Heart right ventricle (tissue), 16 donors: ENCODE measurements at regions not wholly inside any gene's neighbourhood (a gene's known extent, or its start where the extent isn't known, plus 50 kb on each side); places are given as distances from the start of the nearest gene placed in this dataset.

Experiments used
- ATAC-seq, 8 donors: fragments of 200-7000 bp; cut with Tn5 transposase; one replicate each; pipeline ENCODE4 v1.9.1; 2020; ENCODE audit warnings: mild to moderate bottlenecking in 8 of 8, moderate library complexity in 8 of 8, moderate number of reproducible peaks in 1 of 8
- DNase-seq, 2 donors: peaks; one replicate each; pipeline ENCODE4 v3.0.0-alpha.2; 2020
- H3K27ac ChIP-seq, 10 donors: fragments of 200-600 bp; sonication (generic) in 2 of 10; one replicate each; pipeline versions ENCODE4 v1.5.0 to v1.8.0; 2020 to 2022; ENCODE audit warnings: mild to moderate bottlenecking in 3 of 10
- H3K27me3 ChIP-seq, 7 donors: fragments of 200-600 bp; one replicate each; pipeline ENCODE4 v1.8.0; 2021 to 2022; ENCODE audit warnings: mild to moderate bottlenecking in 2 of 7
- H3K36me3 ChIP-seq, 9 donors: fragments of 200-600 bp; sonication (generic) in 1 of 9; one replicate each; pipeline versions ENCODE4 v1.5.0 to v1.8.0; 2020 to 2022; ENCODE audit warnings: mild to moderate bottlenecking in 2 of 9
- H3K4me1 ChIP-seq, 9 donors: fragments of 200-600 bp; sonication (generic) in 1 of 9; one replicate each; pipeline versions ENCODE4 v1.5.0 to v1.8.0; 2020 to 2022; ENCODE audit warnings: mild to moderate bottlenecking in 4 of 9
- H3K4me3 ChIP-seq, 10 donors: fragments of 200-600 bp; sonication (generic) in 2 of 10; one replicate each; pipeline versions ENCODE4 v1.5.0 to v1.8.0; 2020 to 2022; ENCODE audit warnings: mild to moderate bottlenecking in 7 of 10, moderate library complexity in 2 of 10
- H3K9me3 ChIP-seq, 11 donors: fragments of 200-600 bp in 10 of 11; sonication (generic) in 2 of 11; one replicate each; pipeline versions ENCODE4 v1.5.0 to v1.8.0; 2013 to 2022; ENCODE audit warnings: mild to moderate bottlenecking in 2 of 11, control low read depth in 1 of 11, moderate library complexity in 1 of 11
- WGBS, 2 donors: extraction: QIAGEN DNeasy Blood & Tissue Kit; methylation state at CpG; one replicate each; pipeline ENCODE4 v1.1.7; 2013; ENCODE audit warnings: inconsistent platforms in 1 of 2; 5-methylcytosine and 5-hydroxymethylcytosine counted together
- intact Hi-C, 10 donors: fragments of 100-400 bp; cut with DNase I; formaldehyde crosslinking; loops; one replicate each; pipeline versions ENCODE4 v1.11.1 to v1.14.2; 2022
- TF ChIP-seq, protein P1 (sequence below), 9 donors: fragments of 200-600 bp; sonication (generic) in 2 of 9; IDR thresholded peaks; one replicate each; pipeline versions ENCODE4 v1.5.0 to v1.8.0; 2021 to 2022; ENCODE audit warnings: antibody characterized with exemption in 9 of 9, mild to moderate bottlenecking in 5 of 9, moderate library complexity in 1 of 9
- donor health status: Arrhythmogenic right ventricular cardiomyopathy.
- donor health status: ischemic (EF 13 %, LVEDD 7.1; RV severe dilation, severe dysfunction).
- donor health status: healthy with polysubstance abuse.
- donor health status: DM: no; HTN: yes; CAD: no.
- donor health status: DM: no; HTN: no; CAD: no.
- donor health status: ischemic (EF 25% LVEDD 6.9; RV normal size, moderate dysfunction).
- donor health status: ischemic (EF 25% LVEDD 5.7; RV mildly dilated, moderate dysfunction).
- donor health status: healthy.
- donor health status: DM: yes; HTN: yes; CAD: no.
- donor health status: Ischemic cardiomyopathy.
- donor health status: ischemic (EF 35%, LVEDD 5.7; RV mildly dilated, moderate dysfunction).
- donor health status: nonischemic (EF 11% LVEDD 7.7; RV severe dilation, severe dysfunction).
- donor health status: DM: yes; HTN: yes; CAD: no.
- donor health status: PGD.
- donor health status: ischemic (EF 29% LVEDD 5.4; RV normal size, mild dysfunction).
- donor health status: nonischemic (EF 23%, LVEDD 6.1; RV moderate dilation, normal function).

DNA sequence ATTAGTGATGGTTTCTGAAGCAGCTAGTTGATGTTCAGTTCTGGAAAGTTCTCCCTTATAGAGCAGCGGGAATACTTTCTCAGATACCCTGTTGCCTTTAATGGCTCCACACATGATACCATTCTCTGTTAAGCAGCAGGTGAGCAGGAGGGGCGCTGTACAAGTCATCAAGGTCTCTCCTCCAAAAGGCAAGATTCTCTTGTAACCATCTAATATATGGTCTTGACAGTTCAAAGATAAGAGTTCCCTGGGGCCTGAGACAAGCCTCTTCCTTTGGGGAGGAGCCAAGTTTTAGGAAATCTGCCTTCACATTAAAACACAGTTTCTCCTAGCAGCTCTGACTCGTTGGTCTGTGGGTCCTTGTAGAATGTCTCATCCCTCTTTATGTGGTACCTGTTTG, 258.2 kb downstream of the QKI start:
- no peak for ATAC-seq
- DNase-seq = no peak
- intact Hi-C loops = no loop called here
- Histone ChIP-seq H3K4me1 (peaks cover 0 to 9% (median 7%) of the 10 kb centered on the region in 9 donors), H3K4me3 (no peak overlapping the region), H3K36me3 (no peaks in the 10 kb centered on the region), H3K27ac (no peak overlapping the region), H3K9me3 (no peaks in the 10 kb centered on the region), H3K27me3 (peaks cover 0 to 7% (median 0%) of the 10 kb centered on the region in 7 donors)
- WGBS, 2 donors = 79 to 81% methylated on average over 3 of the region's 3 CpGs
- TF ChIP-seq, protein P1, sequence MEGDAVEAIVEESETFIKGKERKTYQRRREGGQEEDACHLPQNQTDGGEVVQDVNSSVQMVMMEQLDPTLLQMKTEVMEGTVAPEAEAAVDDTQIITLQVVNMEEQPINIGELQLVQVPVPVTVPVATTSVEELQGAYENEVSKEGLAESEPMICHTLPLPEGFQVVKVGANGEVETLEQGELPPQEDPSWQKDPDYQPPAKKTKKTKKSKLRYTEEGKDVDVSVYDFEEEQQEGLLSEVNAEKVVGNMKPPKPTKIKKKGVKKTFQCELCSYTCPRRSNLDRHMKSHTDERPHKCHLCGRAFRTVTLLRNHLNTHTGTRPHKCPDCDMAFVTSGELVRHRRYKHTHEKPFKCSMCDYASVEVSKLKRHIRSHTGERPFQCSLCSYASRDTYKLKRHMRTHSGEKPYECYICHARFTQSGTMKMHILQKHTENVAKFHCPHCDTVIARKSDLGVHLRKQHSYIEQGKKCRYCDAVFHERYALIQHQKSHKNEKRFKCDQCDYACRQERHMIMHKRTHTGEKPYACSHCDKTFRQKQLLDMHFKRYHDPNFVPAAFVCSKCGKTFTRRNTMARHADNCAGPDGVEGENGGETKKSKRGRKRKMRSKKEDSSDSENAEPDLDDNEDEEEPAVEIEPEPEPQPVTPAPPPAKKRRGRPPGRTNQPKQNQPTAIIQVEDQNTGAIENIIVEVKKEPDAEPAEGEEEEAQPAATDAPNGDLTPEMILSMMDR (IDR thresholded peaks at IDR 0.05) = no peak

DNA sequence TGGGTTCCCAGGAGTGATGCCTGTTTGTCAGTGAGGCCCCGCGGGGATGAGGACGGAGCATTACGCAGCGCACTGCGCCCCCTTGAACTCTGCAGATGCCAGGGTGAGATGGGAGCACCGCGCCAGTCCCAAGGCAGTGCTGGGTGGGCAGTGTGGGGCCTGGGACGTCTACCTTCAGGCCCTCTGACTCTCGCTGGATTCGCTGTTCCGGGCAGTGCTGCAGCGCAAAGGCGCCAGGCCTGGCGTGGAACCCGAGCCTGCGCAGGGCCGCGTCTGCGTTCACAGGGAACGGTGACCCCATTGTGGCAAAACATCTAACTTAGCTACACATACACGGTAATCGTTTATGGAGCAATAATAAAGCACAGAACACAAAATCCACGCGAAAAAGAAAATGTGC, 257.3 kb downstream of the QKI start:
- WGBS, 2 donors = 90 to 98% methylated on average over 25 of the region's 25 CpGs
- Histone ChIP-seq H3K27me3 (peaks cover 0 to 7% (median 0%) of the 10 kb centered on the region in 7 donors), H3K9me3 (no peaks in the 10 kb centered on the region), H3K36me3 (no peaks in the 10 kb centered on the region), H3K4me3 (no peak overlapping the region), H3K4me1 (peaks cover 0 to 18% (median 11%) of the 10 kb centered on the region in 9 donors), H3K27ac (no peak overlapping the region)
- TF ChIP-seq, protein P1 (IDR thresholded peaks at IDR 0.05) = no peak
- no peak for ATAC-seq
- intact Hi-C loops = no loop called here
- no peak for DNase-seq

DNA sequence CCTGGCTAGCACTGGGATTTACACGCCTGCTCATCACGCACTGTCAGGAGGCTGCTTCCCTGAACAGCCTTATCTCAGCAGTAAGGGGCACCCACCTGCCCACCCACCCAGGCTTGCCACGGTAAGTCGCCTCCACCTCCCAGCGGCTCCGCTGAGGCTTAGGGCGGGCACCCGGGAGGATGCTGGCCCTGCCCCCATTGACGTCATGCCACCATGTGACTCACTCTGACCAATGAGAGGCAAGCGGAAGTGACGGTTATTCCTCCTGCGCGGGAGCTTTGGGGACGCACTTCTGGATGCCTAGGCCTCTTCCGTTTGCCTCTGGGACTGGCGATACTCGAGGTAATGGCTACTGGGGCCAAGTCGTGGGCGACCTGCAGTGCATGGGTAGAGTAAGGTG, 256.8 kb downstream of the QKI start:
- Histone ChIP-seq H3K27ac (no peak overlapping the region), H3K27me3 (peaks cover 0 to 7% (median 0%) of the 10 kb centered on the region in 7 donors), H3K9me3 (no peaks in the 10 kb centered on the region), H3K36me3 (no peaks in the 10 kb centered on the region), H3K4me3 (no peak overlapping the region), H3K4me1 (peaks cover 0 to 20% (median 11%) of the 10 kb centered on the region in 9 donors)
- ATAC-seq (peak in 2 of 8 donors; percentile 8 to 53), DNase-seq (no peak)
- TF ChIP-seq, protein P1 (IDR thresholded peaks at IDR 0.05) = no peak
- intact Hi-C loops = no loop called here
- WGBS, 2 donors = 92 to 96% methylated on average over 19 of the region's 19 CpGs

DNA sequence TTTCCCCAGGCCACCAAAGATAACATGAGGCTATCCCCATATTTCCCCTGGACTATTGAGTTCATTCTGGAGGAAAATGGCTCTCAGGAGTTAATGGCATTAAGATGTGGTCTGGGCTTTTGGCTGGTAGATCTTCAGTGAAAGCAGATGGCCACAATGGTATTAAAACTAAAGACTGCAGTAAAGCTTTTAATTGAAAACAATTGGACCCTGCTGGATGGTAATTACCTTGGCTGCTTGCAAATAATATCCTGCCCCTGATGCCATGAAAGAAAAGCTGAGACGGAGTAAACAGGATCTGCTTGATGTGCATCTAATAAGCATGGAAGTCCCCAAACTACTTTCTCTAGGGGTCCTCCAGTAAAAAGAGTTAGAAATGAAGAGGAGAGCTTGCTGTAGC, 255.8 kb downstream of the QKI start:
- no peaks in the 10 kb centered on the region for H3K36me3 ChIP-seq
- ATAC-seq (no peak), DNase-seq (no peak)
- TF ChIP-seq, protein P1 (IDR thresholded peaks at IDR 0.05) = no peak
- H3K4me3 ChIP-seq = no peak overlapping the region
- no peaks in the 10 kb centered on the region for H3K9me3 ChIP-seq
- peaks cover 0 to 7% (median 0%) of the 10 kb centered on the region in 7 donors for H3K27me3 ChIP-seq
- 97 to 98% methylated on average over 1 of the region's 1 CpG for WGBS, 2 donors
- intact Hi-C loops = no loop called here
- H3K4me1 ChIP-seq = peaks cover 0 to 20% (median 11%) of the 10 kb centered on the region in 9 donors
- no peak overlapping the region for H3K27ac ChIP-seq
